Nephron progenitor cell (in vitro differentiated cells): ENCODE measurements at regions not wholly inside any gene's neighbourhood (a gene's known extent, or its start where the extent isn't known, plus 50 kb on each side); places are given as distances from the start of the nearest gene placed in this dataset.

ENCODE experiments used
- DNase-seq: peaks from one replicate; pipeline ENCODE4 v3.0.0; 2021
- H3K27ac Mint-ChIP-seq: 2 replicates; pipeline ENCODE4 v1.8.0; 2021; ENCODE audit warnings: mild to moderate bottlenecking, moderate library complexity, mixed read lengths
- H3K27me3 Mint-ChIP-seq: 2 replicates; pipeline ENCODE4 v1.8.0; 2021; ENCODE audit warnings: mild to moderate bottlenecking, low read depth, mixed read lengths; ENCODE audit not compliant: poor library complexity
- H3K36me3 Mint-ChIP-seq: 2 replicates; pipeline ENCODE4 v1.8.0; 2021; ENCODE audit warnings: low read depth, mixed read lengths
- H3K4me1 Mint-ChIP-seq: 2 replicates; pipeline ENCODE4 v1.8.0; 2021; ENCODE audit warnings: mixed read lengths
- H3K4me3 Mint-ChIP-seq: 2 replicates; pipeline ENCODE4 v1.8.0; 2021; ENCODE audit warnings: mild to moderate bottlenecking, moderate library complexity, mixed read lengths
- H3K9me3 Mint-ChIP-seq: 2 replicates; pipeline ENCODE4 v1.8.0; 2021; ENCODE audit warnings: mild to moderate bottlenecking, moderate library complexity, mixed read lengths
- CTCF ChIP-seq: fragments of 200-600 bp; sonication (generic); IDR thresholded peaks from 2 replicates; pipeline ENCODE4 v1.5.0; 2021; ENCODE audit warnings: antibody characterized with exemption

GRCh38 chr15:96028620-96029019 is 301.9 kb upstream of the NR2F2 start:
- no peak for TF ChIP-seq CTCF
- peaks cover 13% of the 10 kb centered on the region for H3K4me1 Mint-ChIP-seq
- H3K27ac Mint-ChIP-seq = no peak overlapping the region
- H3K27me3 Mint-ChIP-seq = no peaks in the 10 kb centered on the region
- peaks cover 8% of the 10 kb centered on the region for H3K36me3 Mint-ChIP-seq
- DNase-seq = no peak
- H3K4me3 Mint-ChIP-seq = no peak overlapping the region
- peaks cover 14% of the 10 kb centered on the region for H3K9me3 Mint-ChIP-seq

- H3K4me3 Mint-ChIP-seq = no peak overlapping the region
- H3K27me3 Mint-ChIP-seq = no peaks in the 10 kb centered on the region
- peaks cover 14% of the 10 kb centered on the region for H3K9me3 Mint-ChIP-seq
- no peak overlapping the region for H3K27ac Mint-ChIP-seq
- TF ChIP-seq CTCF = no peak
- no peak for DNase-seq
- peaks cover 15% of the 10 kb centered on the region for H3K4me1 Mint-ChIP-seq
- H3K36me3 Mint-ChIP-seq = peaks cover 8% of the 10 kb centered on the region
Measured at GRCh38 chr15:96029172-96029571, 301.3 kb upstream of the NR2F2 start.

GRCh38 chr15:96031426-96032110 is 298.9 kb upstream of the NR2F2 start:
- Mint-ChIP-seq H3K27ac (peak overlapping the region; percentile 6), H3K4me3 (no peak overlapping the region), H3K36me3 (peaks cover 8% of the 10 kb centered on the region), H3K27me3 (no peaks in the 10 kb centered on the region), H3K4me1 (peaks cover 37% of the 10 kb centered on the region), H3K9me3 (peaks cover 14% of the 10 kb centered on the region)
- DNase-seq = no peak
- no peak for TF ChIP-seq CTCF

GRCh38 chr15:96035091-96035490 is 295.4 kb upstream of the NR2F2 start:
- Mint-ChIP-seq H3K36me3 (peaks cover 8% of the 10 kb centered on the region), H3K4me3 (no peak overlapping the region), H3K9me3 (peaks cover 14% of the 10 kb centered on the region), H3K27ac (peak overlapping the region; percentile 31), H3K27me3 (no peaks in the 10 kb centered on the region), H3K4me1 (peaks cover 56% of the 10 kb centered on the region)
- no peak for DNase-seq
- no peak for TF ChIP-seq CTCF

- no peaks in the 10 kb centered on the region for H3K27me3 Mint-ChIP-seq
- TF ChIP-seq CTCF = no peak
- no peak overlapping the region for H3K27ac Mint-ChIP-seq
- H3K36me3 Mint-ChIP-seq = peaks cover 8% of the 10 kb centered on the region
- H3K4me1 Mint-ChIP-seq = peaks cover 60% of the 10 kb centered on the region
- peaks cover 10% of the 10 kb centered on the region for H3K9me3 Mint-ChIP-seq
- H3K4me3 Mint-ChIP-seq = peak overlapping the region; percentile 12
- no peak for DNase-seq
Measured at GRCh38 chr15:96035635-96036034, 294.9 kb upstream of the NR2F2 start.

GRCh38 chr15:96037584-96037983 is 292.9 kb upstream of the NR2F2 start:
- no peak for DNase-seq
- H3K4me1 Mint-ChIP-seq = peaks cover 61% of the 10 kb centered on the region
- no peak for TF ChIP-seq CTCF

More at GRCh38 chr15:96037584-96037983, 292.9 kb upstream of the NR2F2 start:
- no peak overlapping the region for H3K4me3 Mint-ChIP-seq
- peaks cover 3% of the 10 kb centered on the region for H3K9me3 Mint-ChIP-seq
- peak overlapping the region; percentile 66 for H3K27ac Mint-ChIP-seq
- H3K27me3 Mint-ChIP-seq = no peaks in the 10 kb centered on the region
- no peaks in the 10 kb centered on the region for H3K36me3 Mint-ChIP-seq
